ENCODE measurements at regions not wholly inside any gene's neighbourhood (a gene's known extent, or its start where the extent isn't known, plus 50 kb on each side); places are given as distances from the start of the nearest gene placed in this dataset.

GRCh38 chr13:40410315-40410714 lies 256.1 kb downstream of the FOXO1 start:
- no peaks in the 10 kb centered on the region for H3K27me3 ChIP-seq
- H3K36me3 ChIP-seq: no peaks in the 10 kb centered on the region
- peaks cover 0 to 24% (median 8%) of the 10 kb centered on the region in 9 donors for H3K4me1 ChIP-seq
- H3K27ac ChIP-seq: peak overlapping the region in 4 of 10 donors; percentile 14 to 56 (median 30)
- H3K4me3 ChIP-seq: no peak overlapping the region
- no peak for TF ChIP-seq CTCF (IDR thresholded peaks at IDR 0.05)
- 98 to 100% methylated on average over 1 of the region's 1 CpG for WGBS, 2 donors
- DNase-seq: no peak
- ATAC-seq: peak in 1 of 8 donors; percentile 23
- intact Hi-C loops (cut with DNase I): no loop called here
- H3K9me3 ChIP-seq: peaks cover 0 to 6% (median 0%) of the 10 kb centered on the region in 11 donors

- no peak for ATAC-seq
Observed at GRCh38 chr13:40420160-40420740, 246.2 kb downstream of the FOXO1 start.

GRCh38 chr13:40422588-40423235 lies 243.7 kb downstream of the FOXO1 start:
- Histone ChIP-seq H3K4me1 (peaks cover 0 to 7% (median 0%) of the 10 kb centered on the region in 9 donors), H3K27ac (no peak overlapping the region), H3K27me3 (no peaks in the 10 kb centered on the region), H3K9me3 (peaks cover 0 to 5% (median 0%) of the 10 kb centered on the region in 11 donors), H3K4me3 (no peak overlapping the region), H3K36me3 (no peaks in the 10 kb centered on the region)
- no peak for TF ChIP-seq CTCF (IDR thresholded peaks at IDR 0.05)
- intact Hi-C loops (cut with DNase I): no loop called here
- DNase-seq (no peak), ATAC-seq (no peak)
- WGBS, 2 donors: 90 to 92% methylated on average over 4 of the region's 4 CpGs

More at GRCh38 chr13:40420160-40420740, 246.2 kb downstream of the FOXO1 start:
- Histone ChIP-seq H3K27ac (no peak overlapping the region), H3K27me3 (no peaks in the 10 kb centered on the region), H3K4me3 (no peak overlapping the region), H3K4me1 (peaks cover 0 to 7% (median 0%) of the 10 kb centered on the region in 9 donors), H3K36me3 (no peaks in the 10 kb centered on the region), H3K9me3 (peaks cover 0 to 8% (median 0%) of the 10 kb centered on the region in 11 donors)
- DNase-seq: no peak
- TF ChIP-seq CTCF (IDR thresholded peaks at IDR 0.05): no peak
- intact Hi-C loops (cut with DNase I): no loop called here
- WGBS, 2 donors: 70 to 77% methylated on average over 6 of the region's 6 CpGs

- Histone ChIP-seq H3K36me3 (no peaks in the 10 kb centered on the region), H3K4me1 (peaks cover 0 to 21% (median 13%) of the 10 kb centered on the region in 9 donors), H3K27me3 (no peaks in the 10 kb centered on the region), H3K4me3 (no peak overlapping the region), H3K9me3 (no peaks in the 10 kb centered on the region), H3K27ac (no peak overlapping the region)
- 85 to 95% methylated on average over 1 of the region's 1 CpG for WGBS, 2 donors
- DNase-seq: no peak
- TF ChIP-seq CTCF (IDR thresholded peaks at IDR 0.05): no peak
- intact Hi-C loops (cut with DNase I): no loop called here
- ATAC-seq: peak in 1 of 8 donors; percentile 11
Observed at GRCh38 chr13:40428354-40428753, 238.1 kb downstream of the FOXO1 start.

Measured in heart right ventricle (tissue), 16 donors.